ENCODE measurements at regions not wholly inside any gene's neighbourhood (a gene's known extent, or its start where the extent isn't known, plus 50 kb on each side); places are given as distances from the start of the nearest gene placed in this dataset.
A peak's percentile ranks its signal among the peaks of the same experiment; 100 is the strongest.

- Histone ChIP-seq H3K9me3 (ENCODE audit: low read depth, low read length, poor library complexity, severe bottlenecking) (no peaks in the 10 kb centered on the region), H3K27me3 (replicated peaks; ENCODE audit: insufficient read depth, low read depth, low read length, poor library complexity) (no peaks in the 10 kb centered on the region), H3K4me3 (ENCODE audit: low read depth, low read length, poor library complexity, severe bottlenecking) (no peak overlapping the region), H3K27ac (ENCODE audit: low read depth, low read length, poor library complexity, severe bottlenecking) (no peak overlapping the region), H3K36me3 (ENCODE audit: insufficient read depth, low read length, poor library complexity, severe bottlenecking) (no peaks in the 10 kb centered on the region), H3K4me1 (ENCODE audit: insufficient read depth, low read length, poor library complexity, severe bottlenecking) (no peaks in the 10 kb centered on the region)
- BruUV-seq (replicated peaks) = no TSS peak
- intact Hi-C loops (cut with micrococcal nuclease; ENCODE audit: unreplicated experiment) = no loop called here
- DNase-seq (ENCODE audit: low spot score) = no peak
- POLR2A ChIA-PET (ENCODE audit: low non-redundant PET) = no interaction called here
- CTCF ChIA-PET = no interaction called here
- TF ChIP-seq CTCF (conservative IDR thresholded peaks at IDR 0.05; ENCODE audit: low read depth, low read length) (no peak), EZH2 (IDR thresholded peaks at IDR 0.05; ENCODE audit: borderline replicate concordance, low read depth, low read length, poor library complexity, severe bottlenecking) (no peak)
Measured at GRCh38 chr6:68144667-68145066, 490.4 kb upstream of the ADGRB3 start.

GRCh38 chr6:68141190-68141589, 493.9 kb upstream of the ADGRB3 start:
- no peaks in the 10 kb centered on the region for H3K4me1 ChIP-seq (ENCODE audit: insufficient read depth, low read length, poor library complexity, severe bottlenecking)
- H3K36me3 ChIP-seq (ENCODE audit: insufficient read depth, low read length, poor library complexity, severe bottlenecking) = no peaks in the 10 kb centered on the region
- no peaks in the 10 kb centered on the region for H3K27me3 ChIP-seq (replicated peaks; ENCODE audit: insufficient read depth, low read depth, low read length, poor library complexity)
- intact Hi-C loops (cut with micrococcal nuclease; ENCODE audit: unreplicated experiment) = no loop called here
- no peak overlapping the region for H3K4me3 ChIP-seq (ENCODE audit: low read depth, low read length, poor library complexity, severe bottlenecking)
- no TSS peak for BruUV-seq (replicated peaks)
- H3K27ac ChIP-seq (ENCODE audit: low read depth, low read length, poor library complexity, severe bottlenecking) = no peak overlapping the region
- ChIA-PET CTCF (no interaction called here), POLR2A (ENCODE audit: low non-redundant PET) (no interaction called here)
- no peaks in the 10 kb centered on the region for H3K9me3 ChIP-seq (ENCODE audit: low read depth, low read length, poor library complexity, severe bottlenecking)
- DNase-seq (ENCODE audit: low spot score) = no peak
- TF ChIP-seq EZH2 (IDR thresholded peaks at IDR 0.05; ENCODE audit: borderline replicate concordance, low read depth, low read length, poor library complexity, severe bottlenecking) = no peak
- TF ChIP-seq CTCF (conservative IDR thresholded peaks at IDR 0.05; ENCODE audit: low read depth, low read length) = no peak

- no peak overlapping the region for H3K27ac ChIP-seq (ENCODE audit: low read depth, low read length, poor library complexity, severe bottlenecking)
- TF ChIP-seq CTCF (conservative IDR thresholded peaks at IDR 0.05; ENCODE audit: low read depth, low read length) (no peak), EZH2 (IDR thresholded peaks at IDR 0.05; ENCODE audit: borderline replicate concordance, low read depth, low read length, poor library complexity, severe bottlenecking) (no peak)
- H3K4me1 ChIP-seq (ENCODE audit: insufficient read depth, low read length, poor library complexity, severe bottlenecking) = no peaks in the 10 kb centered on the region
- CTCF ChIA-PET = no interaction called here
- intact Hi-C loops (cut with micrococcal nuclease; ENCODE audit: unreplicated experiment) = no loop called here
- BruUV-seq (replicated peaks) = no TSS peak
- POLR2A ChIA-PET (ENCODE audit: low non-redundant PET) = no interaction called here
- H3K36me3 ChIP-seq (ENCODE audit: insufficient read depth, low read length, poor library complexity, severe bottlenecking) = no peaks in the 10 kb centered on the region
- no peaks in the 10 kb centered on the region for H3K9me3 ChIP-seq (ENCODE audit: low read depth, low read length, poor library complexity, severe bottlenecking)
- peak; percentile 7 for DNase-seq (ENCODE audit: low spot score)
- no peak overlapping the region for H3K4me3 ChIP-seq (ENCODE audit: low read depth, low read length, poor library complexity, severe bottlenecking)
- no peaks in the 10 kb centered on the region for H3K27me3 ChIP-seq (replicated peaks; ENCODE audit: insufficient read depth, low read depth, low read length, poor library complexity)
Measured at GRCh38 chr6:68139130-68139529, 496.0 kb upstream of the ADGRB3 start.

All from A673 (cell line).